ENCODE measurements at regions not wholly inside any gene's neighbourhood (a gene's known extent, or its start where the extent isn't known, plus 50 kb on each side); places are given as distances from the start of the nearest gene placed in this dataset.

DNA sequence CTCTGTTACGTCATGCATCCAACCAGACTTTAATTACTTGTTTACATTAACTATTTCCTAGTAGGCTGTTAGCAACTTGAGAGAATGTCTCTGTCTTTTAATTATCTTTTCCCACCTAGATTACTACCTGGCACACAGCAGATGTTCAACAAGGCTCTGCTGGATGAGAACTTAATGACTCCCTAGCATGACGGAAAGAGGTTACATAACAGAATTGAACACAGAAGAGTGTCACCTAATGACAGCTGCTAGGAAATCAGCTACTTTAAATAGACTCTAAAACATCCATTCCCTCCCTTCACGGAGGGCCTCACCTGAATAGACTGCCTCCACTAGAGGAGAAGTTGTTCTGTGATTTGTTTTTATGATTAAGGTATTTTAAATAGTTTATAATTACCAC lies 110.8 kb downstream of the TEX29 start:
- TF ChIP-seq CTCF (IDR thresholded peaks at IDR 0.05; ENCODE audit: insufficient read depth, low read length, poor library complexity, severe bottlenecking) (no peak), EZH2phosphoT487 (conservative IDR thresholded peaks at IDR 0.05; ENCODE audit: low read length) (no peak)
